Suppressor macrophage treated with lipopolysaccharide for 1 hour (primary cell): ENCODE measurements at regions not wholly inside any gene's neighbourhood (a gene's known extent, or its start where the extent isn't known, plus 50 kb on each side); places are given as distances from the start of the nearest gene placed in this dataset.

Experiments used
- DNase-seq, 3 donors: peaks; one replicate each; pipeline ENCODE4 v3.0.0-alpha.2; 2020 to 2022

- DNase-seq: peak in 2 of 3 donors; percentile 15 to 20
Measured at GRCh38 chr10:118838364-118838763, 83.6 kb upstream of the CACUL1 start.

- no peak for DNase-seq
Measured at GRCh38 chr10:118839348-118839747, 84.6 kb upstream of the CACUL1 start.

GRCh38 chr10:118840071-118840775 lies 85.5 kb upstream of the CACUL1 start:
- peak; percentile 29 to 43 (median 36) for DNase-seq

- no peak for DNase-seq
Measured at GRCh38 chr10:118840776-118841468, 86.2 kb upstream of the CACUL1 start.

- no peak for DNase-seq
Measured at GRCh38 chr10:118841881-118842605, 87.3 kb upstream of the CACUL1 start.

- no peak for DNase-seq
Measured at GRCh38 chr10:118842843-118843624, 88.3 kb upstream of the CACUL1 start.

GRCh38 chr10:118843647-118844265 lies 89.0 kb upstream of the CACUL1 start:
- no peak for DNase-seq

- DNase-seq: no peak
Measured at GRCh38 chr10:118844731-118845521, 90.2 kb upstream of the CACUL1 start.

GRCh38 chr10:118845776-118846175 lies 91.0 kb upstream of the CACUL1 start:
- DNase-seq: no peak

GRCh38 chr10:118850418-118851061 lies 95.8 kb upstream of the CACUL1 start:
- peak; percentile 87 to 95 (median 87) for DNase-seq

- peak in 2 of 3 donors; percentile 26 to 34 for DNase-seq
Measured at GRCh38 chr10:118851062-118852035, 96.6 kb upstream of the CACUL1 start.

- no peak for DNase-seq
Measured at GRCh38 chr10:118853916-118854315, 99.1 kb upstream of the CACUL1 start.

GRCh38 chr10:118856106-118856505 lies 101.3 kb upstream of the CACUL1 start:
- no peak for DNase-seq

- no peak for DNase-seq
Measured at GRCh38 chr10:118865998-118866693, 111.4 kb upstream of the CACUL1 start.

GRCh38 chr10:118867768-118868167 lies 113.0 kb upstream of the CACUL1 start:
- DNase-seq: peak in 1 of 3 donors; percentile 10

GRCh38 chr10:118868589-118868988 lies 113.8 kb upstream of the CACUL1 start:
- peak in 1 of 3 donors; percentile 17 for DNase-seq

- DNase-seq: peak; percentile 72 to 83 (median 80)
Measured at GRCh38 chr10:118870467-118871243, 115.9 kb upstream of the CACUL1 start.

GRCh38 chr10:118871244-118871865 lies 116.6 kb upstream of the CACUL1 start:
- DNase-seq: peak; percentile 12 to 20 (median 13)
